GM21576 (cell line): ENCODE measurements at regions not wholly inside any gene's neighbourhood (a gene's known extent, or its start where the extent isn't known, plus 50 kb on each side); places are given as distances from the start of the nearest gene placed in this dataset.
"Not testable (repeated sequence)": the region's sequence is repeated elsewhere in the genome, so short reads cannot be mapped to it uniquely, and the experiment has no call there.

Experiments
- ATAC-seq: cut with Tn5 transposase; IDR thresholded peaks from one replicate; pipeline ENCODE4 v1.9.1; 2021; ENCODE audit warnings: mild to moderate bottlenecking, moderate library complexity; ENCODE audit not compliant: unreplicated experiment

- no peak for ATAC-seq
These were observed 237.6 kb downstream of the IKZF2 start for GRCh38 chr2:212913640-212914306.

- no peak for ATAC-seq
These were observed 238.8 kb downstream of the IKZF2 start for GRCh38 chr2:212912445-212913103.

DNA sequence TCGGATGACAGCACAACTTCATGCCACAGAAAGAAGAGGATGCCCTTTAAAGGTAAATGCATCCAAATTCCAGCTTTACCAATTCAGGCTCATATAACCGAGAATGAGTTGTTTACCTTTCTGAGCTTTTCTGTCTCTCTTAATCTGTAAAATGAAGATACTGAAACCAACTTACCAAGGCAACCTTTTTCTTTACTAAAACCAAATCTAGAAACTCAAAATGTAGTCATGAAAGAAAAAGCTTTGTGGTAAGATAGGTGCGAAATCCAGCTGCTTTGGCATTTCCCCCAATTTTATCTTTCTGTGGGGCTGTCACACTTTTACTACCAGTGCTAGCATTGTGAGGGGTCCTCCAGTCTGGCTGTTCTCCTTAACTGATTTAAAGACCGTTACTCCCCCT lies 240.4 kb downstream of the IKZF2 start:
- ATAC-seq, result no peak

- ATAC-seq, result no peak
These were observed 242.6 kb downstream of the IKZF2 start for GRCh38 chr2:212908682-212909435.

DNA sequence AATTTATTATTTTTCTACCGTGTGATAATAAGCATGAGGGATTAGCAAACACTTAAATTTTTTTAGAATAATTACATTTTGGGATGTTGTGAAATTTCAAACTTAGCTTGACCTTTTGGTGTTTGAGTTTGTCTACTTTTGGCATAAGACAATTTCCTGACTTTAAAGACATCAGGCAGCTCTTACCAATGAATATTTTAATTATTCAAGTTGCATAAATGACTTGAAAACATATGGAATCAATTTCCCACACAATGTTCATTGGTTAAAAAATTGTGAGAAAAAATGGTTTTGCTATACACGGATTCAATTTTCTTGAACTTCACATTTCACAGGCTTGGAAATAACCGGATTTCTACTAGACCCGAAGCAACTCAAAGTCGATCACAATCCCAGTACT lies 243.4 kb downstream of the IKZF2 start:
- no peak for ATAC-seq

DNA sequence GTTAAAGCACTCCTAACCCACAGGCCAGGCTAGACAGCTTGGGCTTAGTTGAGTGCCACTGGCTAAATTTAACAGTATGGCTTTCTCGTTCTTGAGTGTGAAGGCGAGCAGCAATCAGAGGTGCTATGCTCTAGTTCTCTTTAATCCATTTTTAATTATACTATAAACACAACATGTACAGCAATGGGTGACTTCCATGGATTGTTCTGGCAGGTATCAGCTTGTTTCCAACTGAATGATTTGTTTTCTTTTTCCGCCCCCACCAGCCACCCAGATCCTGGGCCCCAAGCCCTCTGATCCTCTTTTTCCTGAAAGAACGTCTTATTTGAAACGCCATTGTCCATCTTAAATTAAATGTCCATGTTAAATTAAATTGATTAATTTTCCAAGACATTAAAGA lies 244.8 kb downstream of the IKZF2 start:
- no peak for ATAC-seq

GRCh38 chr2:212905640-212906201 lies 245.7 kb downstream of the IKZF2 start:
- no peak for ATAC-seq

- no peak for ATAC-seq
These were observed 246.8 kb downstream of the IKZF2 start for GRCh38 chr2:212904646-212905045.

DNA sequence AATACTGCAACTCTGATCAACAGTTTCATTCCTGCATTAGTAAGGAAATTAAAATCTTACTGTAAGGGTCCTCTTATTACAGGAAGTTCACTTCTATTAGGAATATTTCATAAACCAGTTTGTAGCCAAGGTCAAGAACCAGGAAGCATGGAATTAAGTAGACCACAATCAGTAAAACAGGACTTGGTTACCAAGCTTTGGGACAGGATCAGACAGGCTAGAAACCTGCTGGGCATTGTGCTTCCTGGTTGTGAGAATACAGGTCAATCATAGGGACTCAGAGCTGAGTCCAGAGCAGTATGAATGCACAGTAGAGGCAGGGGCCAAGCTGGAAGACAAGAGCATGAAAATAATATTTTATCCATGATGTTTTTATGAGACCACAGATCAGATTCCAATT lies 248.0 kb downstream of the IKZF2 start:
- ATAC-seq, result no peak

GRCh38 chr2:212902421-212902820 lies 249.0 kb downstream of the IKZF2 start:
- ATAC-seq, result no peak

DNA sequence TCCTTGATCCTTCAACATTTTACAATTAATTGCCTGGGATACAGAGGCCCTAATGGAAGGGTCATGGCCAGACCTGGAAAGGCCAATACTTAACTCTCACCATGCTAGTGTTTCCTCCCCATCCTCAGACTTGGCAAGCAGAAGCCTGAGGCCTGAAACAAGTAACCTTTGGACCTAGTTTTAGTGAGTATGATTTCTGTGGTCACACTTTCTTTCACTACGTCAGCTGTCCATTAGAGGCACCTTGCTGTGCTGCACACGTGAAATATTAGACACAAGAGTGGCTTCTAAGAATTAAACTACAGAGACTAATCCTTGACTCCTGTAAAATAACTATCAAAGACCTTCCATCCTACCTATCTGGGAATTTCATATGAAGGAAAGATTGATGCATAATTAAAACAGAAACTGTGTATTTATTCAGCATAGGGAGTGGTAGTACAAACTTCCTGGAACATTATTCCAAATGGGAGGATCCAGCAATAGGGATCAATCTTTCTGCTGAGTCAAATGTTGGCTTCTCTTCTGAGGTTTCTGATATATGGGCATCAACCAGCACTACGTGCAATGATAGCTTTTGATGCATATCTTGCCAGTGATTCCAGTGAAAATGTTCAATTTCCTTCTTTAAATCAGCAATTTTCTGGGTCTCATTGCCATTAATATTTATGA lies 249.7 kb downstream of the IKZF2 start:
- ATAC-seq, result no peak

DNA sequence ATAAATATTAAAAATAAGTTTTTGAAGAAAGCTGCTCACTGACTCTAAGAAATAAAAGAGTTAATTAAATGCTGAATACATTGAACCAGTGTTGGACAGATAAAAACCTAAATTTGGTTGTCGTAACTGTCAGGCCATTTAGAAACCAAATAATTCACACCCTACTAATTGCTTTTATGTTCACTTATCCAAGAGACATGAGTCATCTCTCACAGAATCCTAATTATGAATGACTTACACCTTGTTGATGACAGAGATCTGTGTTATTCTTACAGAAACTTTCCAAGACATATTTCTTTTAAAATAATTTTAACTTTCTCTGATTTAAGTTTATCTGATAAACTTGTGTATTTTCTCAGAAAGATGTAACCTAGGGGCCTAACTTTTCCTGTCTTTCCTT lies 250.7 kb downstream of the IKZF2 start:
- no peak for ATAC-seq

- no peak for ATAC-seq
These were observed 253.4 kb downstream of the IKZF2 start for GRCh38 chr2:212898011-212898410.

DNA sequence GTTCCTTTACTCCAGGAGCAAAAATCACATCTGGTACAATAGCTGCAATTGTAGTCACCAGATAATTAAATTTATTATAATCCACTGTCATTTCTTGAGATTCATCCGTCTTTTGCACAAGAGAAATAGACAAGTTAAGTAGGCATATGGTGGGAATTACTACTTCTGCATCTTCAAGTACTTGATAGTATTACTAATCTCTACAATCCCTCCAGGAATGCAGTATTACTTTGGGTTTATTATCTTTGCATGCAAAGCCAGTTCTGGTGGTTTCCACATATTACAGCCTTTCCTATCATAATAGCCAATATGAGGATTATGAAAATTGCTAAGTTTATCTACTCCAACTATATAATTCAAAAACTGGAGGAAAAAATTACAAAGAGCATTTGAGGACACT lies 254.1 kb downstream of the IKZF2 start:
- no peak for ATAC-seq

- no peak for ATAC-seq
These were observed 257.4 kb downstream of the IKZF2 start for GRCh38 chr2:212894026-212894425.

GRCh38 chr2:212893216-212893615 lies 258.2 kb downstream of the IKZF2 start:
- no peak for ATAC-seq

DNA sequence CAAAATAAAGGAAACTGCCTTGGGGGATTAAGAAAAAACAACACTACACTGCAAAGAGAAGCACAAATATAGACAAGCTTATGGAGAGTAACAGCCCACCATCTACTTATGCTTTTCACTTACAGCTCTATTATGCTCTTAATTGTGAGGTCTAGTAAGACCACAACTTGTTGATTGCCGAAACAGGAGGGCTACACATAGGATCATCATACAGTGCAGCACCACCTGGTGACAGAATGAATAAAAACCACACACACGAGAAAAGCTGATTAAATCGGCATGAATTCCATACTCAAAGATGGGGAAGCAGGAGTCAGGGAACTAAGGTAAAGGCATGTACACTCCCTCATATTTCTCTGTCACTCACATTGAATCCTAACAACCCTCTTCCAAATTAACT lies 259.2 kb downstream of the IKZF2 start:
- ATAC-seq, result no peak

DNA sequence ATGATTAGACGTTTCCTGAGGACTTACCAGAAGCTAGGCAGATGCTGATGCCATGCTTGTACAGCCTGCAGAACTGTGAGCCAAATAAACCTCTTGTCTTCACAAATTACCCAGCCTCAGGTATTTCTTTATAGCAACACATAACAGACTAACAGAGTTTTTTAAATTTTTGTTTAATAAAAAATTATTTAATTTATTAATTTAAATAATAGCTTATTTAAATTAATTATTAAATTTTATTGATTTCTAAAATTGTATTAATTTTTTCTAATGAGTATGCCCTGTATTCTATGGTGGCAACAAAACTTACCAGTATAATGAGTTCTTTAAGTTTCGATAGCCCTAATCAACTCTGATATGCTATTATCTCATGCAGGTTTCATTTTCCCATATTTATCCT lies 259.8 kb downstream of the IKZF2 start:
- no peak for ATAC-seq

- no peak for ATAC-seq
These were observed 268.8 kb downstream of the IKZF2 start for GRCh38 chr2:212882626-212883025.

DNA sequence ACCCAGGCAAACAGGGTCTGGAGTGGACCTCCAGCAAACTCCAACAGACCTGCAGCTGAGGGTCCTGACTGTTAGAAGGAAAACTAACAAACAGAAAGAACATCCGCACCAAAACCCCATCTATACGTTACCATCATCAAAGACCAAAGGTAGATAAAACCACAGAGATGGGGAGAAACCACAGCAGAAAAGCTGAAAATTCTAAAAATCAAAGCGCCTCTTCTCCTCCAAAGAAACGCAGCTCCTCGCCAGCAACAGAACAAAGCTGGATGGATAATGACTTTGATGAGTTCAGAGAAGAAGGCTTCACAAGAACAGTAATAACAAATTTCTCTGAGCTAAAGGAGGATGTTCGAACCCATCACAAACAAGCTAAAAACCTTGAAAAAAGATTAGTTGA lies 274.9 kb downstream of the IKZF2 start:
- not testable (repeated sequence) for ATAC-seq

DNA sequence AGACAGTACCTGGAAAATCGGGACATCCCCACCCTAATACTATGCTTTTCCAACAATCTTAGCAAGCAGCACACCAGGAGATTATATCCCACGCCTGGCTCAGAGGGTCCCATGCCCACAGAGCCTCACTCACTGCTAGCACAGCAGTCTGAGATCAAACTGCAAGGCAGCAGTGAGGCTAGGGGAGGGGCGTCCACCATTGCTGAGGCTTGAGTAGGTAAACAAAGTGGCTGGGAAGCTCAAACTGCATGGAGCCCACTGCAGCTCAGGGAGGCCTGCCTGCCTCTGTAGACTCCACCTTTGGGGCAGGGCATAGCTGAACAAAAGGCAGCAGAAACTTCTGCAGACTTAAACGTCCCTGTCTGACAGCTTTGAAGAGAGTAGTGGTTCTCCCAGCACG lies 275.5 kb downstream of the IKZF2 start:
- ATAC-seq, result not testable (repeated sequence)
